GM23338 (cell line): ENCODE measurements at regions not wholly inside any gene's neighbourhood (a gene's known extent, or its start where the extent isn't known, plus 50 kb on each side); places are given as distances from the start of the nearest gene placed in this dataset.

ENCODE experiments used
- ATAC-seq: fragments of 200-7000 bp; cut with Tn5 transposase; 3 replicates; pipeline ENCODE4 v1.9.1; 2020
- DNase-seq: peaks from one replicate; pipeline ENCODE4 v3.0.0-alpha.2; 2015; ENCODE audit warnings: low spot score
- H2AFZ ChIP-seq: fragments of 200-600 bp; sonication (generic); 2 replicates; pipeline ENCODE4 v1.8.0; 2016; ENCODE audit warnings: antibody characterized with exemption, mild to moderate bottlenecking, moderate library complexity
- H3F3A ChIP-seq: fragments of 200-600 bp; sonication (generic); replicated peaks from 2 replicates; pipeline ENCODE4 v1.8.0; 2017; ENCODE audit warnings: antibody characterized with exemption, mixed run types, low read depth
- H3K27ac ChIP-seq: fragments of 200-600 bp; sonication (generic); 2 replicates; pipeline ENCODE4 v1.6.1; 2016; ENCODE audit warnings: low read depth
- H3K27me3 ChIP-seq: fragments of 200-600 bp; sonication (generic); 2 replicates; pipeline ENCODE4 v1.8.0; 2016; ENCODE audit warnings: mild to moderate bottlenecking, mixed run types, moderate library complexity; ENCODE audit not compliant: insufficient read depth
- H3K36me3 ChIP-seq: fragments of 200-600 bp; sonication (generic); 2 replicates; pipeline ENCODE4 v1.8.0; 2016; ENCODE audit warnings: mild to moderate bottlenecking; ENCODE audit not compliant: insufficient read depth
- H3K4me1 ChIP-seq: fragments of 200-600 bp; sonication (generic); 2 replicates; pipeline ENCODE4 v1.8.0; 2016; ENCODE audit warnings: mild to moderate bottlenecking, moderate library complexity; ENCODE audit not compliant: insufficient read depth
- H3K4me2 ChIP-seq: fragments of 200-600 bp; sonication (generic); 2 replicates; pipeline ENCODE4 v1.7.1; 2017; ENCODE audit warnings: mixed run types
- H3K4me3 ChIP-seq: fragments of 200-600 bp; sonication (generic); 2 replicates; pipeline ENCODE4 v1.6.1; 2016; ENCODE audit warnings: mixed run types
- H3K79me2 ChIP-seq: fragments of 200-600 bp; sonication (generic); replicated peaks from 2 replicates; pipeline ENCODE4 v1.8.0; 2017; ENCODE audit warnings: mild to moderate bottlenecking; ENCODE audit not compliant: insufficient read depth
- H3K9me2 ChIP-seq: fragments of 200-600 bp; sonication (generic); 2 replicates; pipeline ENCODE4 v1.8.0; 2017; ENCODE audit not compliant: insufficient read depth
- H4K20me1 ChIP-seq: fragments of 200-600 bp; sonication (generic); replicated peaks from 2 replicates; pipeline ENCODE4 v1.8.0; 2017; ENCODE audit warnings: mild to moderate bottlenecking; ENCODE audit not compliant: insufficient read depth
- H3K27ac Mint-ChIP-seq: 2 replicates; pipeline ENCODE4 v1.8.0; 2020; ENCODE audit warnings: inconsistent platforms, mild to moderate bottlenecking, moderate library complexity, mixed read lengths
- H3K27me3 Mint-ChIP-seq: 3 replicates; pipeline ENCODE4 v1.8.0; 2022; ENCODE audit warnings: low read depth, mild to moderate bottlenecking, moderate library complexity, mixed read lengths, inconsistent platforms; ENCODE audit not compliant: insufficient read depth, poor library complexity
- H3K36me3 Mint-ChIP-seq: 3 replicates; pipeline ENCODE4 v1.8.0; 2021; ENCODE audit warnings: low read depth, mild to moderate bottlenecking, inconsistent platforms, moderate library complexity, mixed read lengths
- H3K4me1 Mint-ChIP-seq: 3 replicates; pipeline ENCODE4 v1.8.0; 2020; ENCODE audit warnings: mild to moderate bottlenecking, inconsistent platforms, mixed read lengths
- H3K4me3 Mint-ChIP-seq: 3 replicates; pipeline ENCODE4 v1.8.0; 2021; ENCODE audit warnings: moderate library complexity, mild to moderate bottlenecking, inconsistent platforms, mixed read lengths
- H3K9me3 Mint-ChIP-seq: 3 replicates; pipeline ENCODE4 v1.8.0; 2020; ENCODE audit warnings: moderate library complexity, mild to moderate bottlenecking, inconsistent platforms, mixed read lengths
- CREB1 ChIP-seq: fragments of 250-450 bp; sonication (Bioruptor Pico); IDR thresholded peaks from 2 replicates; pipeline ENCODE4 v1.5.0; 2020; ENCODE audit warnings: low read depth, mild to moderate bottlenecking, moderate library complexity
- EZH2 ChIP-seq: fragments of 200-600 bp; sonication (generic); IDR thresholded peaks from one replicate; pipeline ENCODE4 v1.8.0; 2017; ENCODE audit warnings: antibody characterized with exemption, mild to moderate bottlenecking, low read depth; ENCODE audit not compliant: unreplicated experiment
- EZH2phosphoT487 ChIP-seq: fragments of 200-600 bp; sonication (generic); IDR thresholded peaks from one replicate; pipeline ENCODE4 v1.8.1; 2018; ENCODE audit warnings: antibody characterized with exemption; ENCODE audit not compliant: unreplicated experiment
- JUNB ChIP-seq: IDR thresholded peaks from one replicate; pipeline ENCODE4 v1.6.1; 2016; ENCODE audit warnings: antibody characterized with exemption; ENCODE audit not compliant: unreplicated experiment
- NANOG ChIP-seq: IDR thresholded peaks from 2 replicates; pipeline ENCODE4 v1.6.1; 2016; ENCODE audit warnings: antibody characterized with exemption, borderline replicate concordance
- POLR2AphosphoS5 ChIP-seq: IDR thresholded peaks from 2 replicates; pipeline ENCODE4 v1.6.1; 2016; ENCODE audit warnings: antibody characterized with exemption, low read depth
- STAT1 ChIP-seq: IDR thresholded peaks from one replicate; pipeline ENCODE4 v1.6.1; 2016; ENCODE audit warnings: antibody characterized with exemption; ENCODE audit not compliant: unreplicated experiment
- ZNF114 ChIP-seq: fragments of 250-450 bp; sonication (Bioruptor Pico); IDR thresholded peaks from 2 replicates; pipeline ENCODE4 v1.5.0; 2020; ENCODE audit warnings: mild to moderate bottlenecking, moderate library complexity
- ZNF331 ChIP-seq: fragments of 250-450 bp; sonication (Bioruptor Pico); IDR thresholded peaks from 2 replicates; pipeline ENCODE4 v1.5.0; 2020; ENCODE audit warnings: low read depth, mild to moderate bottlenecking, moderate library complexity
- TF ChIP-seq, protein P1 (sequence below): IDR thresholded peaks from one replicate; pipeline ENCODE4 v1.6.1; 2018; ENCODE audit warnings: antibody characterized with exemption; ENCODE audit not compliant: unreplicated experiment
- TF ChIP-seq, protein P2 (sequence below): IDR thresholded peaks from 2 replicates; pipeline ENCODE4 v1.6.1; 2016; ENCODE audit warnings: antibody characterized with exemption
- TF ChIP-seq, protein P3 (sequence below), 2 experiments: fragments of 200-600 bp in 1 of 2; sonication (generic) in 1 of 2; conservative IDR thresholded peaks; 2 replicates each; pipeline versions ENCODE4 v1.5.1 to v1.6.1; 2016 to 2017; ENCODE audit warnings: antibody characterized with exemption in 2 of 2, low read depth in 2 of 2, mild to moderate bottlenecking in 2 of 2, moderate library complexity in 1 of 2
- TF ChIP-seq, protein P4 (sequence below): fragments of 250-450 bp; sonication (Bioruptor Pico); IDR thresholded peaks from 2 replicates; pipeline ENCODE4 v1.5.0; 2020; ENCODE audit warnings: mild to moderate bottlenecking, moderate library complexity

DNA sequence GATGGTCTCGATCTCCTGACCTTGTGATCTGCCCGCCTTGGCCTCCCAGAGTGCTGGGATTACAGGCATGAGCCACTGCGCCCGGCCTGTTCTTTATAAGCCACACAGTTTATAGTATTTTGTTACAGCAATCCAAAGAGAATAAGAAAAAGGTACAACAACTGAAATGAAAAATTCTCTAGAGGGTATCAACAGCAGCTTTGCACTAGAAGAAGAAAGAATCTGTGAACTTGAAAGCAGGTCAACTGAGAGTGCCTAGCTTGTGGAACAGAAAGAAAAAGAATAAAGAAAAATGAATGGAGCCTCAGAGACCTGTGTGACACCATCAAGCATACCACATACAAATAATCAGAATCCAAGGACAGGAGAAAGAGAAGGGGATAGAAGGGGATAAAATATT lies 66.8 kb upstream of the CTLA4 start:
- DNase-seq: no peak
- Mint-ChIP-seq H3K4me3 (no peak overlapping the region), H3K27ac (no peak overlapping the region), H3K36me3 (no peaks in the 10 kb centered on the region), H3K4me1 (peaks cover 7% of the 10 kb centered on the region; the same call in 1 of the 3 replicates), H3K27me3 (peaks cover 2% of the 10 kb centered on the region), H3K9me3 (peaks cover 9% of the 10 kb centered on the region)
- Histone ChIP-seq H4K20me1 (no peaks in the 10 kb centered on the region), H3K4me3 (no peak overlapping the region), H3K9me2 (no peaks in the 10 kb centered on the region), H3K4me1 (no peaks in the 10 kb centered on the region), H3K79me2 (no peaks in the 10 kb centered on the region), H2AFZ (no peak overlapping the region), H3K36me3 (no peaks in the 10 kb centered on the region), H3K27ac (no peak overlapping the region), H3K4me2 (no peak overlapping the region), H3F3A (no peaks in the 10 kb centered on the region), H3K27me3 (no peaks in the 10 kb centered on the region)
- ATAC-seq: no peak
- TF ChIP-seq ZNF114 (CRISPR knock-in tag) (no peak), POLR2AphosphoS5 (no peak), ZNF331 (CRISPR knock-in tag) (no peak), EZH2 (no peak), JUNB (no peak), NANOG (no peak), STAT1 (no peak), EZH2phosphoT487 (no peak), CREB1 (CRISPR knock-in tag) (no peak)
- TF ChIP-seq, protein P1, sequence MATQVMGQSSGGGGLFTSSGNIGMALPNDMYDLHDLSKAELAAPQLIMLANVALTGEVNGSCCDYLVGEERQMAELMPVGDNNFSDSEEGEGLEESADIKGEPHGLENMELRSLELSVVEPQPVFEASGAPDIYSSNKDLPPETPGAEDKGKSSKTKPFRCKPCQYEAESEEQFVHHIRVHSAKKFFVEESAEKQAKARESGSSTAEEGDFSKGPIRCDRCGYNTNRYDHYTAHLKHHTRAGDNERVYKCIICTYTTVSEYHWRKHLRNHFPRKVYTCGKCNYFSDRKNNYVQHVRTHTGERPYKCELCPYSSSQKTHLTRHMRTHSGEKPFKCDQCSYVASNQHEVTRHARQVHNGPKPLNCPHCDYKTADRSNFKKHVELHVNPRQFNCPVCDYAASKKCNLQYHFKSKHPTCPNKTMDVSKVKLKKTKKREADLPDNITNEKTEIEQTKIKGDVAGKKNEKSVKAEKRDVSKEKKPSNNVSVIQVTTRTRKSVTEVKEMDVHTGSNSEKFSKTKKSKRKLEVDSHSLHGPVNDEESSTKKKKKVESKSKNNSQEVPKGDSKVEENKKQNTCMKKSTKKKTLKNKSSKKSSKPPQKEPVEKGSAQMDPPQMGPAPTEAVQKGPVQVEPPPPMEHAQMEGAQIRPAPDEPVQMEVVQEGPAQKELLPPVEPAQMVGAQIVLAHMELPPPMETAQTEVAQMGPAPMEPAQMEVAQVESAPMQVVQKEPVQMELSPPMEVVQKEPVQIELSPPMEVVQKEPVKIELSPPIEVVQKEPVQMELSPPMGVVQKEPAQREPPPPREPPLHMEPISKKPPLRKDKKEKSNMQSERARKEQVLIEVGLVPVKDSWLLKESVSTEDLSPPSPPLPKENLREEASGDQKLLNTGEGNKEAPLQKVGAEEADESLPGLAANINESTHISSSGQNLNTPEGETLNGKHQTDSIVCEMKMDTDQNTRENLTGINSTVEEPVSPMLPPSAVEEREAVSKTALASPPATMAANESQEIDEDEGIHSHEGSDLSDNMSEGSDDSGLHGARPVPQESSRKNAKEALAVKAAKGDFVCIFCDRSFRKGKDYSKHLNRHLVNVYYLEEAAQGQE: no peak
- TF ChIP-seq, protein P2, sequence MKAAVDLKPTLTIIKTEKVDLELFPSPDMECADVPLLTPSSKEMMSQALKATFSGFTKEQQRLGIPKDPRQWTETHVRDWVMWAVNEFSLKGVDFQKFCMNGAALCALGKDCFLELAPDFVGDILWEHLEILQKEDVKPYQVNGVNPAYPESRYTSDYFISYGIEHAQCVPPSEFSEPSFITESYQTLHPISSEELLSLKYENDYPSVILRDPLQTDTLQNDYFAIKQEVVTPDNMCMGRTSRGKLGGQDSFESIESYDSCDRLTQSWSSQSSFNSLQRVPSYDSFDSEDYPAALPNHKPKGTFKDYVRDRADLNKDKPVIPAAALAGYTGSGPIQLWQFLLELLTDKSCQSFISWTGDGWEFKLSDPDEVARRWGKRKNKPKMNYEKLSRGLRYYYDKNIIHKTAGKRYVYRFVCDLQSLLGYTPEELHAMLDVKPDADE: no peak
- TF ChIP-seq, protein P3, sequence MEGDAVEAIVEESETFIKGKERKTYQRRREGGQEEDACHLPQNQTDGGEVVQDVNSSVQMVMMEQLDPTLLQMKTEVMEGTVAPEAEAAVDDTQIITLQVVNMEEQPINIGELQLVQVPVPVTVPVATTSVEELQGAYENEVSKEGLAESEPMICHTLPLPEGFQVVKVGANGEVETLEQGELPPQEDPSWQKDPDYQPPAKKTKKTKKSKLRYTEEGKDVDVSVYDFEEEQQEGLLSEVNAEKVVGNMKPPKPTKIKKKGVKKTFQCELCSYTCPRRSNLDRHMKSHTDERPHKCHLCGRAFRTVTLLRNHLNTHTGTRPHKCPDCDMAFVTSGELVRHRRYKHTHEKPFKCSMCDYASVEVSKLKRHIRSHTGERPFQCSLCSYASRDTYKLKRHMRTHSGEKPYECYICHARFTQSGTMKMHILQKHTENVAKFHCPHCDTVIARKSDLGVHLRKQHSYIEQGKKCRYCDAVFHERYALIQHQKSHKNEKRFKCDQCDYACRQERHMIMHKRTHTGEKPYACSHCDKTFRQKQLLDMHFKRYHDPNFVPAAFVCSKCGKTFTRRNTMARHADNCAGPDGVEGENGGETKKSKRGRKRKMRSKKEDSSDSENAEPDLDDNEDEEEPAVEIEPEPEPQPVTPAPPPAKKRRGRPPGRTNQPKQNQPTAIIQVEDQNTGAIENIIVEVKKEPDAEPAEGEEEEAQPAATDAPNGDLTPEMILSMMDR (conservative IDR thresholded peaks at IDR 0.05; ENCODE audit: low read depth in 2 of 2): no peak
- TF ChIP-seq, protein P4, sequence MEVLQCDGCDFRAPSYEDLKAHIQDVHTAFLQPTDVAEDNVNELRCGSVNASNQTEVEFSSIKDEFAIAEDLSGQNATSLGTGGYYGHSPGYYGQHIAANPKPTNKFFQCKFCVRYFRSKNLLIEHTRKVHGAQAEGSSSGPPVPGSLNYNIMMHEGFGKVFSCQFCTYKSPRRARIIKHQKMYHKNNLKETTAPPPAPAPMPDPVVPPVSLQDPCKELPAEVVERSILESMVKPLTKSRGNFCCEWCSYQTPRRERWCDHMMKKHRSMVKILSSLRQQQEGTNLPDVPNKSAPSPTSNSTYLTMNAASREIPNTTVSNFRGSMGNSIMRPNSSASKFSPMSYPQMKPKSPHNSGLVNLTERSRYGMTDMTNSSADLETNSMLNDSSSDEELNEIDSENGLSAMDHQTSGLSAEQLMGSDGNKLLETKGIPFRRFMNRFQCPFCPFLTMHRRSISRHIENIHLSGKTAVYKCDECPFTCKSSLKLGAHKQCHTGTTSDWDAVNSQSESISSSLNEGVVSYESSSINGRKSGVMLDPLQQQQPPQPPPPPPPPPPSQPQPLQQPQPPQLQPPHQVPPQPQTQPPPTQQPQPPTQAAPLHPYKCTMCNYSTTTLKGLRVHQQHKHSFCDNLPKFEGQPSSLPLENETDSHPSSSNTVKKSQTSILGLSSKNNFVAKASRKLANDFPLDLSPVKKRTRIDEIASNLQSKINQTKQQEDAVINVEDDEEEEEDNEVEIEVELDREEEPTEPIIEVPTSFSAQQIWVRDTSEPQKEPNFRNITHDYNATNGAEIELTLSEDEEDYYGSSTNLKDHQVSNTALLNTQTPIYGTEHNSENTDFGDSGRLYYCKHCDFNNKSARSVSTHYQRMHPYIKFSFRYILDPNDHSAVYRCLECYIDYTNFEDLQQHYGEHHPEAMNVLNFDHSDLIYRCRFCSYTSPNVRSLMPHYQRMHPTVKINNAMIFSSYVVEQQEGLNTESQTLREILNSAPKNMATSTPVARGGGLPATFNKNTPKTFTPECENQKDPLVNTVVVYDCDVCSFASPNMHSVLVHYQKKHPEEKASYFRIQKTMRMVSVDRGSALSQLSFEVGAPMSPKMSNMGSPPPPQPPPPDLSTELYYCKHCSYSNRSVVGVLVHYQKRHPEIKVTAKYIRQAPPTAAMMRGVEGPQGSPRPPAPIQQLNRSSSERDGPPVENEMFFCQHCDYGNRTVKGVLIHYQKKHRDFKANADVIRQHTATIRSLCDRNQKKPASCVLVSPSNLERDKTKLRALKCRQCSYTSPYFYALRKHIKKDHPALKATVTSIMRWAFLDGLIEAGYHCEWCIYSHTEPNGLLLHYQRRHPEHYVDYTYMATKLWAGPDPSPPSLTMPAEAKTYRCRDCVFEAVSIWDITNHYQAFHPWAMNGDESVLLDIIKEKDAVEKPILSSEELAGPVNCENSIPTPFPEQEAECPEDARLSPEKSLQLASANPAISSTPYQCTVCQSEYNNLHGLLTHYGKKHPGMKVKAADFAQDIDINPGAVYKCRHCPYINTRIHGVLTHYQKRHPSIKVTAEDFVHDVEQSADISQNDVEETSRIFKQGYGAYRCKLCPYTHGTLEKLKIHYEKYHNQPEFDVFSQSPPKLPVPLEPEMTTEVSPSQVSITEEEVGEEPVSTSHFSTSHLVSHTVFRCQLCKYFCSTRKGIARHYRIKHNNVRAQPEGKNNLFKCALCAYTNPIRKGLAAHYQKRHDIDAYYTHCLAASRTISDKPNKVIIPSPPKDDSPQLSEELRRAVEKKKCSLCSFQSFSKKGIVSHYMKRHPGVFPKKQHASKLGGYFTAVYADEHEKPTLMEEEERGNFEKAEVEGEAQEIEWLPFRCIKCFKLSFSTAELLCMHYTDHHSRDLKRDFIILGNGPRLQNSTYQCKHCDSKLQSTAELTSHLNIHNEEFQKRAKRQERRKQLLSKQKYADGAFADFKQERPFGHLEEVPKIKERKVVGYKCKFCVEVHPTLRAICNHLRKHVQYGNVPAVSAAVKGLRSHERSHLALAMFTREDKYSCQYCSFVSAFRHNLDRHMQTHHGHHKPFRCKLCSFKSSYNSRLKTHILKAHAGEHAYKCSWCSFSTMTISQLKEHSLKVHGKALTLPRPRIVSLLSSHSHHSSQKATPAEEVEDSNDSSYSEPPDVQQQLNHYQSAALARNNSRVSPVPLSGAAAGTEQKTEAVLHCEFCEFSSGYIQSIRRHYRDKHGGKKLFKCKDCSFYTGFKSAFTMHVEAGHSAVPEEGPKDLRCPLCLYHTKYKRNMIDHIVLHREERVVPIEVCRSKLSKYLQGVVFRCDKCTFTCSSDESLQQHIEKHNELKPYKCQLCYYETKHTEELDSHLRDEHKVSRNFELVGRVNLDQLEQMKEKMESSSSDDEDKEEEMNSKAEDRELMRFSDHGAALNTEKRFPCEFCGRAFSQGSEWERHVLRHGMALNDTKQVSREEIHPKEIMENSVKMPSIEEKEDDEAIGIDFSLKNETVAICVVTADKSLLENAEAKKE (CRISPR knock-in tag): no peak
